MCF 10A (cell line): ENCODE measurements at regions not wholly inside any gene's neighbourhood (a gene's known extent, or its start where the extent isn't known, plus 50 kb on each side); places are given as distances from the start of the nearest gene placed in this dataset.

Experiments
- BruUV-seq: library from RNA; stranded (reverse); fragments of 400-500 nt; replicated peaks from 2 replicates; lab custom pipeline; 2021; lab: Mats Ljungman, UMichigan
- CTCF ChIA-PET: fragments of 300-600 bp; sonication (Branson Sonifier 250); formaldehyde crosslinking; extraction: SDS; loops from one replicate; lab custom pipeline; 2021; ENCODE audit warnings: antibody characterized with exemption, inconsistent platforms; lab: Yijun Ruan, JAX
- POLR2A ChIA-PET: fragments of 300-600, 350-650 bp; sonication (Branson Sonifier 250); formaldehyde crosslinking; extraction: SDS; loops from one replicate; lab custom pipeline; 2020; ENCODE audit warnings: antibody characterized with exemption, inconsistent platforms; lab: Yijun Ruan, JAX
- DNase-seq: peaks from one replicate; pipeline ENCODE4 v3.0.0-alpha.2; 2018; ENCODE audit not compliant: unreplicated experiment
- H3K27ac Mint-ChIP-seq: one replicate; pipeline ENCODE4 v1.8.0; 2022; ENCODE audit warnings: mild to moderate bottlenecking, low read depth, mixed read lengths; ENCODE audit not compliant: unreplicated experiment
- H3K27me3 Mint-ChIP-seq: one replicate; pipeline ENCODE4 v1.8.0; 2022; ENCODE audit warnings: mixed read lengths; ENCODE audit not compliant: insufficient read depth, unreplicated experiment
- H3K36me3 Mint-ChIP-seq: one replicate; pipeline ENCODE4 v1.8.0; 2022; ENCODE audit warnings: mild to moderate bottlenecking, moderate library complexity, mixed read lengths; ENCODE audit not compliant: insufficient read depth, unreplicated experiment
- H3K4me1 Mint-ChIP-seq: one replicate; pipeline ENCODE4 v1.8.0; 2022; ENCODE audit warnings: mixed read lengths; ENCODE audit not compliant: insufficient read depth, unreplicated experiment
- H3K4me3 Mint-ChIP-seq: one replicate; pipeline ENCODE4 v1.8.0; 2022; ENCODE audit warnings: mild to moderate bottlenecking, moderate library complexity, mixed read lengths; ENCODE audit not compliant: unreplicated experiment
- H3K9me3 Mint-ChIP-seq: one replicate; pipeline ENCODE4 v1.8.0; 2022; ENCODE audit warnings: mixed read lengths; ENCODE audit not compliant: unreplicated experiment
- intact Hi-C: fragments of 100-400 bp; cut with micrococcal nuclease; formaldehyde crosslinking; loops from 2 replicates; pipeline ENCODE4 v1.14.1; 2022
- TF ChIP-seq, protein P1 (sequence below): fragments of 200-600 bp; IDR thresholded peaks from one replicate; pipeline ENCODE4 v1.8.0; 2022; ENCODE audit warnings: antibody characterized with exemption, mild to moderate bottlenecking; ENCODE audit not compliant: unreplicated experiment

DNA sequence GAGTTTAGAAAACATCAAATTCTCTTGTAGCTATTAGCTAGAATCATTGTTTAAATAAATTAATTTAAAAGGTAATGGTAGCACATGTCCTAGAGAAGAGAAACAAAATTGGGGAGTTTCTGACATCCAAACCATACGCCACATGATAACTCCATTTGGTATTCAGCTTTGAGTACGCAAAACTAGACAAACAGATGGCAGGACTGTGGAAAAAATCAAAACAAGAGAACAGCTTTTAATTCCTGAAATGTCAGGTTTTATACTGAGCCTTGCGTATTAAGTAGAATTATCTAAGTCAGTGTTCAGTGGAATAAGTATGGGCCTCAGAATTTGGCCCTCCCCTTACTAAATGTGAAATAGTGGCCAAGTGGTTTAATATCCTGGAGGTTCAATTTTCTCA, 82.4 kb upstream of the PDE1A start:
- H3K27ac Mint-ChIP-seq = no peak overlapping the region
- ChIA-PET POLR2A (no interaction called here), CTCF (interaction anchor here (0.8 kb wide), 1 partner anchor 140 kb away, joined by 3 read pairs; no protein-coding TSS in a partner anchor)
- H3K36me3 Mint-ChIP-seq = no peaks in the 10 kb centered on the region
- H3K4me1 Mint-ChIP-seq = no peaks in the 10 kb centered on the region
- no peaks in the 10 kb centered on the region for H3K27me3 Mint-ChIP-seq
- no peak overlapping the region for H3K4me3 Mint-ChIP-seq
- intact Hi-C loops = no loop called here
- H3K9me3 Mint-ChIP-seq = no peaks in the 10 kb centered on the region
- no peak for DNase-seq
- BruUV-seq = no TSS peak
- TF ChIP-seq, protein P1, sequence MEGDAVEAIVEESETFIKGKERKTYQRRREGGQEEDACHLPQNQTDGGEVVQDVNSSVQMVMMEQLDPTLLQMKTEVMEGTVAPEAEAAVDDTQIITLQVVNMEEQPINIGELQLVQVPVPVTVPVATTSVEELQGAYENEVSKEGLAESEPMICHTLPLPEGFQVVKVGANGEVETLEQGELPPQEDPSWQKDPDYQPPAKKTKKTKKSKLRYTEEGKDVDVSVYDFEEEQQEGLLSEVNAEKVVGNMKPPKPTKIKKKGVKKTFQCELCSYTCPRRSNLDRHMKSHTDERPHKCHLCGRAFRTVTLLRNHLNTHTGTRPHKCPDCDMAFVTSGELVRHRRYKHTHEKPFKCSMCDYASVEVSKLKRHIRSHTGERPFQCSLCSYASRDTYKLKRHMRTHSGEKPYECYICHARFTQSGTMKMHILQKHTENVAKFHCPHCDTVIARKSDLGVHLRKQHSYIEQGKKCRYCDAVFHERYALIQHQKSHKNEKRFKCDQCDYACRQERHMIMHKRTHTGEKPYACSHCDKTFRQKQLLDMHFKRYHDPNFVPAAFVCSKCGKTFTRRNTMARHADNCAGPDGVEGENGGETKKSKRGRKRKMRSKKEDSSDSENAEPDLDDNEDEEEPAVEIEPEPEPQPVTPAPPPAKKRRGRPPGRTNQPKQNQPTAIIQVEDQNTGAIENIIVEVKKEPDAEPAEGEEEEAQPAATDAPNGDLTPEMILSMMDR = no peak

DNA sequence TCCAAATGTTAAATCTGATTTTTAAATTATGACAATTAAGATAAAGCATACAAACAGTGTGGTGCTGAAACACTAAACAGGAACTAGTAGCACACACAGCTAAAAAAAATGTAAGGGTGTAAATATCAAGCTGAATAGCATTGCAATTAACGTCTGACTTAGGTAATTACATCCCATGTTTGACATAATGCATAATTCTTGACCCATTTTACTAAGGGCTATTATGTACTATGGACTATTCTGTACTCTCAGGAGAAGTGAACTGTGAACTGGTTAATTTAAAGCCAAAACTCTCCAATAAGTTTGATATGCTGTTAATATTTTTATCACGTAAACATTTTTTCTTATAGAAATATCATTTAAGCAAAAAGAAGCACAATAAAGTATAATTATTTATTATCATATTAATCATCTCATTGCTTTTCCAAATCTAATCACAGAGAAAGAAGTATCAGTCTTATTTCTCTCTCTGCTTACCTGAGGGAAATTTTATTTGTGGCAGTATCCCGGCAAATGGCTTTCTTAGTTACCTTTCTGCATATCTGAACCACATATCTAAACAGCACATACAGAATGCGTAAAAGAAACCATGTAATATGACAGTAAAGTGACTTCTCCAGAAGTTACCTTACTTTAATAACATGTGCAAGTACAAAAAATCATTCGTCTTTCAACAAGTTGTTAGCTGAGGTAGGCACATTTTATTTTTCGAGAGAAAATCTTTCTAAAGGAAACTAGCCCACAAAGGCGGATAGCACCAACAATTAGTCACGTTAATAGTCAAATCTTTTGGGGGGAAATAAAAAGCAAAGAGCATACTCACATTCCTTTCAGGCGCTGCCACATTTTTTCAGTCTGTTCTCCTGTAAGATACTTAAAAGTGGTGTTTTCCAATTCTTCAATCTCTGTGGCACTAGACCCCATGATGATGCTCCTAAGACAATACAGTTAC, 94.9 kb upstream of the PDE1A start:
- Mint-ChIP-seq H3K36me3 (no peaks in the 10 kb centered on the region), H3K27me3 (no peaks in the 10 kb centered on the region), H3K9me3 (no peaks in the 10 kb centered on the region), H3K4me3 (no peak overlapping the region), H3K27ac (no peak overlapping the region), H3K4me1 (no peaks in the 10 kb centered on the region)
- TF ChIP-seq, protein P1 = no peak
- no peak for DNase-seq
- ChIA-PET POLR2A (no interaction called here), CTCF (no interaction called here)
- intact Hi-C loops = no loop called here
- BruUV-seq = no TSS peak

DNA sequence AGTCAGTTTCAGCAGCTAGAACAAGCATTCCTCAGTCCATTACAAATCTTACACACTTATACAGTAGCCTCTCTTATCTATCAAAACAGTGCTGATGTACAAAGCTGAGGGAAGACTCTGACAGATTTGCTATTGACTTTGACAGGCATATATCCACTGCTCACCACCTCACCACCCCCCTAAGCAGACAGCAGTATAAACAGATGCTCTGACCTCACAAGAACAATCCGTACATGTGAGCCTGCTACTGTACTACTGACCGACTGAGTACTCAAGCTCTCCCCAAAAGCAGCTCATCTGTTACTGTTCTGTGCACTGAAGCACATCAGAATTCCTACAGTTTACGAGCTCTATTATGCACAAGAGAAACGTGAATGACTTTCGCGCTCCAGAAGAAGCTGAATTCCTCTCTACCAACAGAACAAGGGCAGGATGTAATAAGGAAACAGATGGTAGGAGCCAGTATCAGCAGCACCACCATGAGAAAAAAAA, 95.6 kb upstream of the PDE1A start:
- no peak overlapping the region for H3K27ac Mint-ChIP-seq
- H3K36me3 Mint-ChIP-seq = no peaks in the 10 kb centered on the region
- DNase-seq = no peak
- ChIA-PET POLR2A (no interaction called here), CTCF (no interaction called here)
- H3K4me1 Mint-ChIP-seq = no peaks in the 10 kb centered on the region
- intact Hi-C loops = no loop called here
- H3K27me3 Mint-ChIP-seq = no peaks in the 10 kb centered on the region
- no TSS peak for BruUV-seq
- no peaks in the 10 kb centered on the region for H3K9me3 Mint-ChIP-seq
- TF ChIP-seq, protein P1 = no peak
- H3K4me3 Mint-ChIP-seq = no peak overlapping the region

DNA sequence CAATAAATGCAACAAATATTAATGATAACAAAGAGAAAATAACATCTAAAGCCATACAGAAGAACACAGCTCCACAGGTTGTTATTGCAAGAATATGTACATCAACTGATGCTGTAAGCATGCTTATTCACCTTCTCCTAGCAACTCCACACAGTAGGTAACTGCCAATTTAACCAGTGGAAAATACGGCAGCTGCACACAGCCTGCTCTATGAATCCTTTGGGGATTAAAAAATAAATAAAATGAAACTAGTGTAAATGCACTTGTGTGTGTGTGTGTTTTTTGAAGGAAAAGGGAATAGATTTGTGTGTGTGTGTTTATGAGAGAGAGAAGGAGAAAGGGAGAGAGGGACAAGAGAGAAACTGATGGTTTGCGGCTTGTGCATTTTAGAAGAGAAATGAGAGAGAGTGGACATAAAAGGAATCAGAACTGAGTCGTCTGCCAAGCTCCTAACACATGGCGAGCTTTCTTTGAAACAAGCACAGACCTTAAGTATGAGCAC, 96.2 kb upstream of the PDE1A start:
- POLR2A ChIA-PET = no interaction called here
- CTCF ChIA-PET = no interaction called here
- intact Hi-C loops = no loop called here
- Mint-ChIP-seq H3K27me3 (no peaks in the 10 kb centered on the region), H3K27ac (no peak overlapping the region), H3K4me3 (no peak overlapping the region), H3K36me3 (no peaks in the 10 kb centered on the region), H3K9me3 (no peaks in the 10 kb centered on the region), H3K4me1 (no peaks in the 10 kb centered on the region)
- DNase-seq = no peak
- no TSS peak for BruUV-seq
- TF ChIP-seq, protein P1 = no peak
